A549 (cell line): ENCODE measurements at regions not wholly inside any gene's neighbourhood (a gene's known extent, or its start where the extent isn't known, plus 50 kb on each side); places are given as distances from the start of the nearest gene placed in this dataset.

Experiments
- BHLHE40 ChIP-seq: IDR thresholded peaks from 2 replicates; pipeline ENCODE4 v1.6.1; 2012; ENCODE audit warnings: low read depth, low read length, inconsistent platforms
- CTCF ChIP-seq: fragments of >200 bp; sonication (Bioruptor Twin); formaldehyde crosslinking; IDR thresholded peaks from 3 replicates; pipeline ENCODE4 v1.5.1; 2016
- ESRRA ChIP-seq: fragments of 150-350 bp; IDR thresholded peaks from 2 replicates; pipeline ENCODE4 v1.6.1; 2014; ENCODE audit warnings: mild to moderate bottlenecking, low read length, borderline replicate concordance
- FOSB ChIP-seq: fragments of 250-450 bp; sonication (Bioruptor Pico); IDR thresholded peaks from 2 replicates; pipeline ENCODE4 v1.5.0; 2020; ENCODE audit warnings: mild to moderate bottlenecking, moderate library complexity
- HEYL ChIP-seq: fragments of 250-450 bp; sonication (Bioruptor Pico); IDR thresholded peaks from 2 replicates; pipeline ENCODE4 v1.8.0; 2021; ENCODE audit warnings: mild to moderate bottlenecking, moderate library complexity
- KDM1A ChIP-seq: fragments of 200-600 bp; sonication (generic); IDR thresholded peaks from 2 replicates; pipeline ENCODE4 v1.6.1; 2016; ENCODE audit warnings: low read depth, mild to moderate bottlenecking
- MAX ChIP-seq: IDR thresholded peaks from 2 replicates; pipeline ENCODE4 v1.6.1; 2012
- MYC ChIP-seq: IDR thresholded peaks from 2 replicates; pipeline ENCODE4 v1.6.1; 2012; ENCODE audit warnings: mild to moderate bottlenecking, inconsistent platforms, low read length, improper control_type of control experiment, borderline replicate concordance
- POLR2A ChIP-seq: IDR thresholded peaks from 2 replicates; pipeline ENCODE4 v1.6.1; 2012; ENCODE audit warnings: mild to moderate bottlenecking, low read length
- RAD21 ChIP-seq, 2 experiments: fragments of >200 bp in 1 of 2; sonication (Bioruptor Twin) in 1 of 2; formaldehyde crosslinking in 1 of 2; IDR thresholded peaks in 1 of 2; conservative IDR thresholded peaks in 1 of 2; 2 replicates in 1 of 2; 3 replicates in 1 of 2; pipeline ENCODE4 v1.6.1; 2012 to 2018; ENCODE audit warnings: inconsistent platforms in 1 of 2
- RCOR1 ChIP-seq: fragments of 150-350 bp; IDR thresholded peaks from 2 replicates; pipeline ENCODE4 v1.6.1; 2014; ENCODE audit warnings: antibody characterized with exemption, low read length, low read depth
- RNF2 ChIP-seq: fragments of 200-600 bp; sonication (generic); IDR thresholded peaks from 2 replicates; pipeline ENCODE4 v1.6.1; 2016; ENCODE audit warnings: low read depth, mild to moderate bottlenecking, antibody characterized with exemption, moderate library complexity, borderline replicate concordance
- TP53 ChIP-seq: fragments of 250-450 bp; sonication (Bioruptor Pico); IDR thresholded peaks from 2 replicates; pipeline ENCODE4 v1.5.0; 2021; ENCODE audit warnings: mild to moderate bottlenecking, moderate library complexity

- no peak for TF ChIP-seq BHLHE40
- no peak for TF ChIP-seq MAX
- TF ChIP-seq ESRRA, result no peak
- no peak for TF ChIP-seq CTCF
- no peak for TF ChIP-seq TP53 (CRISPR knock-in tag)
- no peak for TF ChIP-seq FOSB (CRISPR knock-in tag)
- TF ChIP-seq RCOR1, result no peak
- no peak for TF ChIP-seq RAD21 (conservative IDR thresholded peaks at IDR 0.05 in 1 of 2, IDR thresholded peaks at IDR 0.05 in 1 of 2)
- no peak for TF ChIP-seq POLR2A
- no peak for TF ChIP-seq RNF2
- no peak for TF ChIP-seq MYC
- no peak for TF ChIP-seq KDM1A
- no peak for TF ChIP-seq HEYL (CRISPR knock-in tag)
Measured at GRCh38 chr20:1810926-1811620, 84.1 kb upstream of the SIRPA start.
